SK-N-DZ (cell line): ENCODE measurements at regions not wholly inside any gene's neighbourhood (a gene's known extent, or its start where the extent isn't known, plus 50 kb on each side); places are given as distances from the start of the nearest gene placed in this dataset.

Experiments used
- DNase-seq: peaks from one replicate; pipeline ENCODE4 v3.0.0-alpha.2; 2015; ENCODE audit warnings: low spot score

- no peak for DNase-seq
Measured at GRCh38 chr15:98385752-98386381, 262.5 kb upstream of the IGF1R start.

GRCh38 chr15:98386561-98386960 lies 261.8 kb upstream of the IGF1R start:
- DNase-seq, result no peak

GRCh38 chr15:98387866-98388265 lies 260.5 kb upstream of the IGF1R start:
- DNase-seq, result no peak

- DNase-seq, result no peak
Measured at GRCh38 chr15:98390946-98391530, 257.3 kb upstream of the IGF1R start.

- no peak for DNase-seq
Measured at GRCh38 chr15:98391568-98391967, 256.8 kb upstream of the IGF1R start.

GRCh38 chr15:98393471-98393870 lies 254.9 kb upstream of the IGF1R start:
- no peak for DNase-seq

- DNase-seq, result no peak
Measured at GRCh38 chr15:98394546-98394945, 253.8 kb upstream of the IGF1R start.

- no peak for DNase-seq
Measured at GRCh38 chr15:98395974-98396610, 252.2 kb upstream of the IGF1R start.

GRCh38 chr15:98397419-98397818 lies 250.9 kb upstream of the IGF1R start:
- no peak for DNase-seq

GRCh38 chr15:98398056-98398455 lies 250.3 kb upstream of the IGF1R start:
- DNase-seq, result no peak

GRCh38 chr15:98398886-98399285 lies 249.5 kb upstream of the IGF1R start:
- DNase-seq, result no peak

- DNase-seq, result no peak
Measured at GRCh38 chr15:98400120-98400519, 248.2 kb upstream of the IGF1R start.

GRCh38 chr15:98401029-98401428 lies 247.3 kb upstream of the IGF1R start:
- no peak for DNase-seq

GRCh38 chr15:98402486-98402885 lies 245.9 kb upstream of the IGF1R start:
- no peak for DNase-seq

- no peak for DNase-seq
Measured at GRCh38 chr15:98403169-98403568, 245.2 kb upstream of the IGF1R start.

- DNase-seq, result no peak
Measured at GRCh38 chr15:98403569-98403968, 244.8 kb upstream of the IGF1R start.

- DNase-seq, result no peak
Measured at GRCh38 chr15:98405013-98405412, 243.3 kb upstream of the IGF1R start.

GRCh38 chr15:98408231-98408630 lies 240.1 kb upstream of the IGF1R start:
- no peak for DNase-seq

- no peak for DNase-seq
Measured at GRCh38 chr15:98410328-98410727, 238.0 kb upstream of the IGF1R start.

GRCh38 chr15:98412852-98413251 lies 235.5 kb upstream of the IGF1R start:
- no peak for DNase-seq

- no peak for DNase-seq
Measured at GRCh38 chr15:98413933-98414546, 234.3 kb upstream of the IGF1R start.

- no peak for DNase-seq
Measured at GRCh38 chr15:98416222-98416855, 232.0 kb upstream of the IGF1R start.
